SK-N-SH treated with all-trans-retinoic acid at 6 μM for 48 hours (cell line): ENCODE measurements at regions not wholly inside any gene's neighbourhood (a gene's known extent, or its start where the extent isn't known, plus 50 kb on each side); places are given as distances from the start of the nearest gene placed in this dataset.
"Not testable (repeated sequence)": the region's sequence is repeated elsewhere in the genome, so short reads cannot be mapped to it uniquely, and the experiment has no call there.

Source experiments
- ATAC-seq: fragments of 200-7000 bp; cut with Tn5 transposase; 3 replicates; pipeline ENCODE4 v1.9.1; 2020; ENCODE audit warnings: mild to moderate bottlenecking, moderate library complexity
- ARNTL ChIP-seq: fragments of 450-650 bp; formaldehyde crosslinking; IDR thresholded peaks from 2 replicates; pipeline ENCODE4 v1.5.0; 2020; ENCODE audit warnings: low read depth, mild to moderate bottlenecking, moderate library complexity, borderline replicate concordance
- BACH2 ChIP-seq: fragments of 250-450 bp; sonication (Bioruptor Pico); IDR thresholded peaks from 2 replicates; pipeline ENCODE4 v1.9.0; 2021; ENCODE audit warnings: mild to moderate bottlenecking, borderline replicate concordance
- CSDC2 ChIP-seq: fragments of 250-450 bp; sonication (Bioruptor Pico); IDR thresholded peaks from 2 replicates; pipeline ENCODE4 v1.5.0; 2020; ENCODE audit warnings: mild to moderate bottlenecking, moderate library complexity
- ESRRG ChIP-seq: fragments of 250-450 bp; sonication (Bioruptor Pico); IDR thresholded peaks from 2 replicates; pipeline ENCODE4 v1.6.1; 2021; ENCODE audit warnings: mild to moderate bottlenecking
- GLIS3 ChIP-seq: fragments of 250-450 bp; sonication (Bioruptor Pico); IDR thresholded peaks from 2 replicates; pipeline ENCODE4 v1.5.0; 2020; ENCODE audit warnings: mild to moderate bottlenecking, moderate library complexity
- ISL1 ChIP-seq: fragments of 250-450 bp; sonication (Bioruptor Pico); IDR thresholded peaks from 2 replicates; pipeline ENCODE4 v2.1.2; 2022; ENCODE audit warnings: mild to moderate bottlenecking, moderate library complexity
- OSR1 ChIP-seq: fragments of 250-450 bp; sonication (Bioruptor Pico); IDR thresholded peaks from 2 replicates; pipeline ENCODE4 v1.8.0; 2022; ENCODE audit warnings: moderate library complexity, mild to moderate bottlenecking, inconsistent platforms
- PPARA ChIP-seq: fragments of 250-450 bp; sonication (Bioruptor Pico); IDR thresholded peaks from 2 replicates; pipeline ENCODE4 v1.5.0; 2020; ENCODE audit warnings: mild to moderate bottlenecking, borderline replicate concordance
- RARB ChIP-seq: fragments of 250-450 bp; sonication (Bioruptor Pico); IDR thresholded peaks from 2 replicates; pipeline ENCODE4 v1.8.0; 2021; ENCODE audit warnings: mild to moderate bottlenecking, moderate library complexity
- SNAI2 ChIP-seq: fragments of 250-450 bp; sonication (Bioruptor Pico); IDR thresholded peaks from 2 replicates; pipeline ENCODE4 v1.5.0; 2020; ENCODE audit warnings: mild to moderate bottlenecking, moderate library complexity
- TCF4 ChIP-seq: fragments of 250-450 bp; sonication (Bioruptor Pico); IDR thresholded peaks from 2 replicates; pipeline ENCODE4 v1.8.0; 2021; ENCODE audit warnings: mild to moderate bottlenecking, moderate library complexity, borderline replicate concordance
- TOX ChIP-seq: fragments of 250-450 bp; sonication (Bioruptor Pico); IDR thresholded peaks from 2 replicates; pipeline ENCODE4 v1.8.0; 2021; ENCODE audit warnings: mild to moderate bottlenecking, moderate library complexity, borderline replicate concordance
- ZC3H10 ChIP-seq: fragments of 250-450 bp; sonication (Bioruptor Pico); IDR thresholded peaks from 2 replicates; pipeline ENCODE4 v1.5.1; 2021; ENCODE audit warnings: mild to moderate bottlenecking, moderate library complexity
- ZFP3 ChIP-seq: fragments of 250-450 bp; sonication (Bioruptor Pico); IDR thresholded peaks from 2 replicates; pipeline ENCODE4 v1.5.0; 2020; ENCODE audit warnings: mild to moderate bottlenecking, moderate library complexity
- ZNF565 ChIP-seq: fragments of 450-650 bp; formaldehyde crosslinking; conservative IDR thresholded peaks from 2 replicates; pipeline ENCODE4 v1.5.0; 2020; ENCODE audit warnings: low read depth, mild to moderate bottlenecking, moderate library complexity
- ZNF70 ChIP-seq: fragments of 450-650 bp; formaldehyde crosslinking; IDR thresholded peaks from 2 replicates; pipeline ENCODE4 v1.5.0; 2020; ENCODE audit warnings: mild to moderate bottlenecking, moderate library complexity
- ZNF8 ChIP-seq: fragments of 450-650 bp; formaldehyde crosslinking; IDR thresholded peaks from 2 replicates; pipeline ENCODE4 v1.5.0; 2020; ENCODE audit warnings: mild to moderate bottlenecking, moderate library complexity
- TF ChIP-seq, protein P1 (sequence below): fragments of 250-450 bp; sonication (Bioruptor Pico); IDR thresholded peaks from 2 replicates; pipeline ENCODE4 v1.8.0; 2021; ENCODE audit warnings: low read depth, mild to moderate bottlenecking, moderate library complexity, borderline replicate concordance
- TF ChIP-seq, protein P2 (sequence below): fragments of 250-450 bp; sonication (Bioruptor Pico); IDR thresholded peaks from 2 replicates; pipeline ENCODE4 v1.5.0; 2020; ENCODE audit warnings: mild to moderate bottlenecking, moderate library complexity
- TF ChIP-seq, protein P3 (sequence below): fragments of 250-450 bp; sonication (Bioruptor Pico); IDR thresholded peaks from 2 replicates; pipeline ENCODE4 v1.8.0; 2020; ENCODE audit warnings: mild to moderate bottlenecking, moderate library complexity, borderline replicate concordance
- TF ChIP-seq, protein P4 (sequence below): fragments of 250-450 bp; sonication (Bioruptor Pico); IDR thresholded peaks from 2 replicates; pipeline ENCODE4 v1.5.1; 2020; ENCODE audit warnings: low read depth, mild to moderate bottlenecking, moderate library complexity

DNA sequence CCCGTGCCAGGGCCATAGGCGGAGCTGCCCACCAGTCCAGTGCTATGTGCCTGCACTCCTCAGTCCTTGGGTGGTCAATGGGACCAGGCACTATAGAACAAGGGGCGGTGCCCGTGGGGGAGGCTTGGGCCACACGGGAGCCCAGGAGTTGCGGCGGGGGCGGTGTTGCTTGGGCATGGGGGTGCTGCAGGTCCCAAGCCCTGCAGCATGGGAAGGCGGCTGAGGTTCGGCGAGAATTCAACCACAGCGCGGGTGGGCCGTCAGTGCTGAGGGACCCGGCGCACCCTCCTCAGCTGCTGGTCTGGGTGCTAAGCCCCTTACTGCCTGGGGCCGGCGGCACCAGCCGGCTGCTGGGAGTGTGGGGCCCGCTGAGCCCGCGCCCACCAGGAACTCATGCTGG is 242.2 kb upstream of the SGCG start:
- no peak for ATAC-seq
- no peak for TF ChIP-seq TOX
- no peak for TF ChIP-seq PPARA (CRISPR knock-in tag)
- TF ChIP-seq ESRRG, result no peak
- no peak for TF ChIP-seq ZNF565 (CRISPR knock-in tag)
- no peak for TF ChIP-seq GLIS3 (CRISPR knock-in tag)
- TF ChIP-seq, protein P1, sequence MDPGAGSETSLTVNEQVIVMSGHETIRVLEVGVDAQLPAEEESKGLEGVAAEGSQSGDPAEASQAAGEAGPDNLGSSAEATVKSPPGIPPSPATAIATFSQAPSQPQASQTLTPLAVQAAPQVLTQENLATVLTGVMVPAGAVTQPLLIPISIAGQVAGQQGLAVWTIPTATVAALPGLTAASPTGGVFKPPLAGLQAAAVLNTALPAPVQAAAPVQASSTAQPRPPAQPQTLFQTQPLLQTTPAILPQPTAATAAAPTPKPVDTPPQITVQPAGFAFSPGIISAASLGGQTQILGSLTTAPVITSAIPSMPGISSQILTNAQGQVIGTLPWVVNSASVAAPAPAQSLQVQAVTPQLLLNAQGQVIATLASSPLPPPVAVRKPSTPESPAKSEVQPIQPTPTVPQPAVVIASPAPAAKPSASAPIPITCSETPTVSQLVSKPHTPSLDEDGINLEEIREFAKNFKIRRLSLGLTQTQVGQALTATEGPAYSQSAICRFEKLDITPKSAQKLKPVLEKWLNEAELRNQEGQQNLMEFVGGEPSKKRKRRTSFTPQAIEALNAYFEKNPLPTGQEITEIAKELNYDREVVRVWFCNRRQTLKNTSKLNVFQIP (CRISPR knock-in tag), result no peak
- TF ChIP-seq, protein P2, sequence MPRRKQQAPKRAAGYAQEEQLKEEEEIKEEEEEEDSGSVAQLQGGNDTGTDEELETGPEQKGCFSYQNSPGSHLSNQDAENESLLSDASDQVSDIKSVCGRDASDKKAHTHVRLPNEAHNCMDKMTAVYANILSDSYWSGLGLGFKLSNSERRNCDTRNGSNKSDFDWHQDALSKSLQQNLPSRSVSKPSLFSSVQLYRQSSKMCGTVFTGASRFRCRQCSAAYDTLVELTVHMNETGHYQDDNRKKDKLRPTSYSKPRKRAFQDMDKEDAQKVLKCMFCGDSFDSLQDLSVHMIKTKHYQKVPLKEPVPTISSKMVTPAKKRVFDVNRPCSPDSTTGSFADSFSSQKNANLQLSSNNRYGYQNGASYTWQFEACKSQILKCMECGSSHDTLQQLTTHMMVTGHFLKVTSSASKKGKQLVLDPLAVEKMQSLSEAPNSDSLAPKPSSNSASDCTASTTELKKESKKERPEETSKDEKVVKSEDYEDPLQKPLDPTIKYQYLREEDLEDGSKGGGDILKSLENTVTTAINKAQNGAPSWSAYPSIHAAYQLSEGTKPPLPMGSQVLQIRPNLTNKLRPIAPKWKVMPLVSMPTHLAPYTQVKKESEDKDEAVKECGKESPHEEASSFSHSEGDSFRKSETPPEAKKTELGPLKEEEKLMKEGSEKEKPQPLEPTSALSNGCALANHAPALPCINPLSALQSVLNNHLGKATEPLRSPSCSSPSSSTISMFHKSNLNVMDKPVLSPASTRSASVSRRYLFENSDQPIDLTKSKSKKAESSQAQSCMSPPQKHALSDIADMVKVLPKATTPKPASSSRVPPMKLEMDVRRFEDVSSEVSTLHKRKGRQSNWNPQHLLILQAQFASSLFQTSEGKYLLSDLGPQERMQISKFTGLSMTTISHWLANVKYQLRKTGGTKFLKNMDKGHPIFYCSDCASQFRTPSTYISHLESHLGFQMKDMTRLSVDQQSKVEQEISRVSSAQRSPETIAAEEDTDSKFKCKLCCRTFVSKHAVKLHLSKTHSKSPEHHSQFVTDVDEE, result no peak

DNA sequence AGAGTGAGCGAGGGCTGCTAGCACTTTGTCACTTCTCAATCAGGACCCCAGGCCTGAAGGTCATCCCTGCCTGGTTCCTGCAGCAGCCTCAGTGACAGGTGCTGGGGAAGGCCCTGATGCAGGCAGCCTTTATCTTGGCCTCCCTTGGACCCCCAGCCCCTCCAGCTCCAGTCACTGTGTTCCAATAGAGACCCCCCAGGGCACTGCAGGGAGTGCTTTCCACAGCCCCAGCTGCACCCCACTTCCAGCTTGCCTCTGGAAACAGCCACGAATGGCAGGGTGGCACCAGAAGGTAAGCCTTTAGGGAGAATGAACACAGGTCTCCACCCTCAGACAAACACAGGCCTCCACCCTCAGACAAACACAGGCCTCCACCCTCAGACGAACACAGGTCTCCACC is 241.6 kb upstream of the SGCG start:
- ATAC-seq, result no peak
- no peak for TF ChIP-seq ZC3H10

DNA sequence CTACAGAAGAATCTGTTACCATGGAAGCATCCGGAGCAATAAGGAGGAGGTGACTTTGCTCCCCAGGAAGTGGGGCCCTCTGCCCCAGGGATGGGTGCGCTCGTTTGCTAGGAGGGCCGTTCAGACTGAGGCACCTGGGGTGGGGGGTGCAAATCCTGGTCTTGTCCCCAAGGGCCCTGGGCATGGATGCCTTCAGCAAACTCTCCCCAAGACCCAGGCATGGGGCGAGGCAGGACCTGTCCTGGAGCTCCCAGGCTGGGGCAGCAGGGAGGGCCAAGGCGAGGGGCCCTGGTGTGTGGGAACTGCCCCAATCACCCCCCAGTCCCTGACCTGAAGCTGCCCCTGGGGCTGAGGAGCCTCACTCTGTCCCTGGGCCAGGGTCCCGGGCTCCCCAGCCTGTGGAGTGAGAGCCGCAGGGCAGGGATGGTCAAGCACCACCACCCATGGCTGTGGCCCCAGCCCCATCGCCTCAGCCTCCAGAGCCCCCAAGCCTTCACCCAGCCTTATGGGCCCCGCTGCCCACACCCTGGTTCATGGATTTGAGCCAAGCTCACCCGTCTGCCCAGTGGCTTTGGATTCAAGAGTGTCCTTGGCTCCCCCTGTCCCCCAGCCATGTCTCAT is 240.6 kb upstream of the SGCG start:
- no peak for ATAC-seq
- no peak for TF ChIP-seq SNAI2 (CRISPR knock-in tag)
- TF ChIP-seq OSR1 (CRISPR knock-in tag), result no peak
- TF ChIP-seq ARNTL, result no peak
- TF ChIP-seq TCF4, result no peak

DNA sequence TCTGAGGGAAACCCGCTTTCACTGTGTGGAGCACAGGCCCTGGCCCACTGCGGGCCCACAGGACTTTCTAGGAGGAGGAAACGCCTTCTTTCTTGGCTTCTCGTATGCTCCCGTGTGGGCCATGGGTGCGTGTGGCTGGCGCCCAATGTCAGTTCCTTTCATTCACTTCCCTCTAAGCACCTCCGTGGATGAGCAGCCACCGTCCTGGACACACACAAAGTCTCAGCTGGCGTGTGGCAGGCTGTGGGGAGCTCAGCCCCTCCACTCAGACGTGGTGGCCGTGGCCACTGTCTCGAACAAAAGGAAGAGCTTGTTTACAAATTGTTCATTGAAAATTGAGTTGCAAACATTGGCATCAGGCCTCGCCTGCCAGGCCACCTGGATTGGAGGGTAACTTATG is 240.0 kb upstream of the SGCG start:
- ATAC-seq, result no peak

DNA sequence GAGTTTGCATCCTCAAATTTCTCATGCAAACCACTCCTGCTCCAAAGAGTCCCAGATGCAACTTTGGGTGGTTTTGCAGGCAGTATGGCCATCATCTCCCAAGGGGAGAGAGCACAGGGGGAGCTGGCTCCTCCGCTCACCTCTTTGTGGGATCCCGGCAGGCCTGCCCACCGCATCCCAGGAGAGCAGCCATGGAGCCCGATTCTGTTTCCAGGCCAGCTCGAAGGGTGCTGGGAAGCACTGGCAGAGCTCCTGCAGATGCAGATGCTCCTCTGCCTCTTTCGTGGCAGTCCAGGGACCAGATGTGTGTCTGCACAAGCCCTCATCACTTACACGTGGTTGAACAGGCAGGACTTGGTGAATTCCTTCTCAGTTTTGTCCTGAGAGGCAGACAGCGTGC is 239.3 kb upstream of the SGCG start:
- not testable (repeated sequence) for ATAC-seq

More for the DNA sequence above, 240.0 kb upstream of the SGCG start:
- TF ChIP-seq CSDC2 (CRISPR knock-in tag) (no peak), OSR1 (CRISPR knock-in tag) (no peak)

DNA sequence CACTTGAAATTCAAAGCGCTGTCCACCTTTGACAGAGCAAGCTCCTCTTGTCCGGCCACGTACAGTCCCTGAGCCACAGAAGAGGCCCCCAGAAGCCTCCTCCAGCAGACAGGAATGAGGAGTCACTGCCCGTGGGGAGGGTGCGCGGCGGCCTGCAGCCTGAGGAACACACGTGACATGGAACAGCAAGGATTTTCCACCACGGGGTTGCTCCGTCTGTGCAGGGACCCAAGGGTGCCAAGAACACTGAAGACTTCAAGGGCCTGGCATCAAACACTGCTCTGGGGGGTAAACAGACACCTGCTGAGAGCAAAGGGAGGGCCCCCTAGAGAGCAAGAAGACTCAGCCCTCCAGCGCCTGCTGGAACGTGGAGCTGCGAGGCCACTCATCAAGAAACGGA is 237.9 kb upstream of the SGCG start:
- ATAC-seq, result not testable (repeated sequence)

DNA sequence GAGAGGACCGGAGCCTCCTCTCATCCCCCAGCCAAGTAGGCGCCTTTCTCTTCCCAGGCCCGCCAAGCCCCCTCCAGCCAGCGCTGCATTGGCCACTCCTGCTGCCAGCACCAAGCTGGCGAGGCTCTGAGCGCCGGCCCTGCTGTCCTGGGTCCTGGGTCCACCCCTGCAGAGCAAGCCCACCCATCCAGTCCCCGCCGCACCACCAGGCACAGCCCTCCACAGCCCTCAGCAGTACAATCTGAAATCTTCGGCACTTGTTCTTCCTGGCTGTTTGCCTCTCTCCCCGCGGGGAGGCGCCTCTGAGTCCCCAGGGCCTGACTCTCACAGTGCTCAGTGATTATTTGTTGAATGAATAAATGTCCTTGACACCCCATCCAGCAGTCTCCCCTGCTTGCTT is 236.4 kb upstream of the SGCG start:
- ATAC-seq, result peak; percentile 74
- TF ChIP-seq ISL1 (CRISPR knock-in tag) (no peak), ZNF8 (no peak), CSDC2 (CRISPR knock-in tag) (no peak), ESRRG (no peak), BACH2 (CRISPR knock-in tag) (no peak), TOX (no peak), ZC3H10 (no peak), ZFP3 (CRISPR knock-in tag) (no peak), RARB (CRISPR knock-in tag) (no peak), ZNF70 (CRISPR knock-in tag) (no peak)
- TF ChIP-seq, protein P3, sequence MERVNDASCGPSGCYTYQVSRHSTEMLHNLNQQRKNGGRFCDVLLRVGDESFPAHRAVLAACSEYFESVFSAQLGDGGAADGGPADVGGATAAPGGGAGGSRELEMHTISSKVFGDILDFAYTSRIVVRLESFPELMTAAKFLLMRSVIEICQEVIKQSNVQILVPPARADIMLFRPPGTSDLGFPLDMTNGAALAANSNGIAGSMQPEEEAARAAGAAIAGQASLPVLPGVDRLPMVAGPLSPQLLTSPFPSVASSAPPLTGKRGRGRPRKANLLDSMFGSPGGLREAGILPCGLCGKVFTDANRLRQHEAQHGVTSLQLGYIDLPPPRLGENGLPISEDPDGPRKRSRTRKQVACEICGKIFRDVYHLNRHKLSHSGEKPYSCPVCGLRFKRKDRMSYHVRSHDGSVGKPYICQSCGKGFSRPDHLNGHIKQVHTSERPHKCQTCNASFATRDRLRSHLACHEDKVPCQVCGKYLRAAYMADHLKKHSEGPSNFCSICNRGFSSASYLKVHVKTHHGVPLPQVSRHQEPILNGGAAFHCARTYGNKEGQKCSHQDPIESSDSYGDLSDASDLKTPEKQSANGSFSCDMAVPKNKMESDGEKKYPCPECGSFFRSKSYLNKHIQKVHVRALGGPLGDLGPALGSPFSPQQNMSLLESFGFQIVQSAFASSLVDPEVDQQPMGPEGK, result no peak
- TF ChIP-seq, protein P4, sequence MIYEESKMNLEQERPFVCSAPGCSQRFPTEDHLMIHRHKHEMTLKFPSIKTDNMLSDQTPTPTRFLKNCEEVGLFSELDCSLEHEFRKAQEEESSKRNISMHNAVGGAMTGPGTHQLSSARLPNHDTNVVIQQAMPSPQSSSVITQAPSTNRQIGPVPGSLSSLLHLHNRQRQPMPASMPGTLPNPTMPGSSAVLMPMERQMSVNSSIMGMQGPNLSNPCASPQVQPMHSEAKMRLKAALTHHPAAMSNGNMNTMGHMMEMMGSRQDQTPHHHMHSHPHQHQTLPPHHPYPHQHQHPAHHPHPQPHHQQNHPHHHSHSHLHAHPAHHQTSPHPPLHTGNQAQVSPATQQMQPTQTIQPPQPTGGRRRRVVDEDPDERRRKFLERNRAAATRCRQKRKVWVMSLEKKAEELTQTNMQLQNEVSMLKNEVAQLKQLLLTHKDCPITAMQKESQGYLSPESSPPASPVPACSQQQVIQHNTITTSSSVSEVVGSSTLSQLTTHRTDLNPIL (CRISPR knock-in tag), result no peak
- TF ChIP-seq, protein P2, result no peak
